ENCODE measurements at regions not wholly inside any gene's neighbourhood (a gene's known extent, or its start where the extent isn't known, plus 50 kb on each side); places are given as distances from the start of the nearest gene placed in this dataset.

GRCh38 chr16:86881118-86881510 is 302.8 kb downstream of the FOXL1 start:
- peak; percentile 27 for DNase-seq (ENCODE audit: low spot score)
- peaks cover 8% of the 10 kb centered on the region for H3K27me3 Mint-ChIP-seq (ENCODE audit: low read depth)
- no peak for TF ChIP-seq CTCF (IDR thresholded peaks at IDR 0.05)
- H3K36me3 Mint-ChIP-seq (ENCODE audit: low read depth) = peaks cover 3% of the 10 kb centered on the region
- H3K4me1 Mint-ChIP-seq (ENCODE audit: low read depth) = peaks cover 30% of the 10 kb centered on the region
- H3K4me3 Mint-ChIP-seq (ENCODE audit: unreplicated experiment) = no peak overlapping the region
- no peak overlapping the region for H3K27ac Mint-ChIP-seq (ENCODE audit: unreplicated experiment)
- H3K9me3 Mint-ChIP-seq (ENCODE audit: low read depth) = no peaks in the 10 kb centered on the region

GRCh38 chr16:86881861-86882273 is 303.5 kb downstream of the FOXL1 start:
- H3K27me3 Mint-ChIP-seq (ENCODE audit: low read depth) = peaks cover 8% of the 10 kb centered on the region
- no peak for TF ChIP-seq CTCF (IDR thresholded peaks at IDR 0.05)
- H3K4me1 Mint-ChIP-seq (ENCODE audit: low read depth) = peaks cover 33% of the 10 kb centered on the region
- peaks cover 3% of the 10 kb centered on the region for H3K36me3 Mint-ChIP-seq (ENCODE audit: low read depth)
- no peaks in the 10 kb centered on the region for H3K9me3 Mint-ChIP-seq (ENCODE audit: low read depth)
- peak; percentile 32 for DNase-seq (ENCODE audit: low spot score)
- no peak overlapping the region for H3K4me3 Mint-ChIP-seq (ENCODE audit: unreplicated experiment)
- no peak overlapping the region for H3K27ac Mint-ChIP-seq (ENCODE audit: unreplicated experiment)

GRCh38 chr16:86882586-86883280 is 304.4 kb downstream of the FOXL1 start:
- H3K27ac Mint-ChIP-seq (ENCODE audit: unreplicated experiment) = peak overlapping the region; percentile 49
- H3K4me1 Mint-ChIP-seq (ENCODE audit: low read depth) = peaks cover 34% of the 10 kb centered on the region
- no peaks in the 10 kb centered on the region for H3K9me3 Mint-ChIP-seq (ENCODE audit: low read depth)
- peaks cover 3% of the 10 kb centered on the region for H3K36me3 Mint-ChIP-seq (ENCODE audit: low read depth)
- H3K4me3 Mint-ChIP-seq (ENCODE audit: unreplicated experiment) = no peak overlapping the region
- peaks cover 3% of the 10 kb centered on the region for H3K27me3 Mint-ChIP-seq (ENCODE audit: low read depth)
- DNase-seq (ENCODE audit: low spot score) = peak; percentile 56
- TF ChIP-seq CTCF (IDR thresholded peaks at IDR 0.05) = no peak

- Mint-ChIP-seq H3K9me3 (ENCODE audit: low read depth) (no peaks in the 10 kb centered on the region), H3K27ac (ENCODE audit: unreplicated experiment) (no peak overlapping the region), H3K4me3 (ENCODE audit: unreplicated experiment) (no peak overlapping the region), H3K27me3 (ENCODE audit: low read depth) (no peaks in the 10 kb centered on the region), H3K4me1 (ENCODE audit: low read depth) (peaks cover 30% of the 10 kb centered on the region), H3K36me3 (ENCODE audit: low read depth) (peaks cover 3% of the 10 kb centered on the region)
- DNase-seq (ENCODE audit: low spot score) = peak; percentile 41
- TF ChIP-seq CTCF (IDR thresholded peaks at IDR 0.05) = no peak
These were observed 305.4 kb downstream of the FOXL1 start for GRCh38 chr16:86883583-86884389.

GRCh38 chr16:86884390-86884650 is 306.0 kb downstream of the FOXL1 start:
- no peak overlapping the region for H3K4me3 Mint-ChIP-seq (ENCODE audit: unreplicated experiment)

More at GRCh38 chr16:86884390-86884650, 306.0 kb downstream of the FOXL1 start:
- H3K27ac Mint-ChIP-seq (ENCODE audit: unreplicated experiment) = no peak overlapping the region
- peaks cover 30% of the 10 kb centered on the region for H3K4me1 Mint-ChIP-seq (ENCODE audit: low read depth)
- peak; percentile 37 for DNase-seq (ENCODE audit: low spot score)
- no peaks in the 10 kb centered on the region for H3K27me3 Mint-ChIP-seq (ENCODE audit: low read depth)
- H3K36me3 Mint-ChIP-seq (ENCODE audit: low read depth) = peaks cover 3% of the 10 kb centered on the region
- H3K9me3 Mint-ChIP-seq (ENCODE audit: low read depth) = no peaks in the 10 kb centered on the region
- TF ChIP-seq CTCF (IDR thresholded peaks at IDR 0.05) = no peak
